ENCODE measurements at regions not wholly inside any gene's neighbourhood (a gene's known extent, or its start where the extent isn't known, plus 50 kb on each side); places are given as distances from the start of the nearest gene placed in this dataset.

DNA sequence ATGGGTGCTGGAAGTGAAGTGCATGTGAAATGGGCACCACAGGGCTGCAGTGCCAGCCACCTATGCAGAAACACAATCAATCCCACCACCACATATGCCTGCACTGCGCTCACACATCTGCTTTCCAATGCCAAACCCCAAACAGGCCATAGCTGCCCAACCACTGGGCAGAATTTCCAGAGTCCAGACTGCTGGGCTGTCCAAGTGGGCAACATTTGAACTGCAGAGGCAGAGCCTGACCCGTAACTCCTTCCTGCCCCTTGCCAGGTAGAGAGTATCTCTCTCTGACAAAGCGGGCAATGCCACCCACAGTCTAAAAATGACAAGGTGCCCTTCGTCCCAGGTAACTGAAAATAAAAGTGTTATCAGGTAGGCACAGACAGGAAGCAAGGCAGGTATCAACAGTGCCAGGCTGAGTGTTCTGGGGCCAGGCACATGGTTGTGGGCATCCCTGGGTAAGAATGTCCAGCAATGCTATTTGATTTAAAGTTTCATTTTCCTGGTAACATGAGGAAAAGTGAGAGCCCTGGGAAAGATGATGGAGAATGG is 79.5 kb downstream of the FOXA2 start:
- DNase-seq: no peak

DNA sequence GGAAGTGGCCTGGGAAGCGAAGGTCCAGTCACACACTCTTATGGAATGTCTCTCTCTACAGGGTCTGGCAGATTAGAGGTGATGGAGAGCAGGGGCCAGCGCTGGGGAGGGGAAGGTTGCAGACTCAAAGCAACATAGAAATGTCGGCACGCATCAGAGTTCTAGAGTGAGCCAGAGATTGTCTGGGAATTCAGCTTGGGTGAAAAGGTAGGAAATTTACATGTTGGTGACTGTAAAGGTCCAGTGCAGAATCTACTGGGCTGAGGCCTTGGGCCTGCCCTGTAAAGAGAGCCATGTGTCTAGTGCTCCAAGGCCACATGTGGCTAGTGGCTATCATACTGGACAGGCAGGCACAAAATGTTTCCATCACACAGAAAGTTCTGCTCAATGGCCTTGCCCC is 80.8 kb downstream of the FOXA2 start:
- DNase-seq: no peak

DNA sequence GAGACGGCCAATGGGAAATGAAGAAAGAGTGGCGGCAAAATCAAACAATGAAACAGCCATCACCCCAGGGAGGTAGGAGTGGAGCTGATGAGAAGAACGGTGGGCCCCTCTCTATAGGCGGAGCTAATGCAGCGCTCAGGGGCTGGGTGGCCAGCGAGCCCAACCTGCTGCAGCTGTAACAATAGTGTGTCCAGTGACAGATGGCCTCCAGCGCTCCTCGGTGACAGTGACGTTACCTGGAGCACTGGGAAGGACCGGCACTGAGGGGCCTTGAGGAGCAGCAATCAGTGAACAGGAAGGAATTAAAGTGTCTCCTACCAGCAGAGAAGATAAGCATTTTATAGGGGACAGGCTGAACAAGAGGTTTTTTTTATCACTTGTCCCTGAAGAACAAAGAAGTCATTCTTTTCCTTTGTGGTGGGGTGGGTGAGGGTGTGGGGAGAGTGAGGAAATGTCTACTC is 81.6 kb downstream of the FOXA2 start:
- DNase-seq: no peak

DNA sequence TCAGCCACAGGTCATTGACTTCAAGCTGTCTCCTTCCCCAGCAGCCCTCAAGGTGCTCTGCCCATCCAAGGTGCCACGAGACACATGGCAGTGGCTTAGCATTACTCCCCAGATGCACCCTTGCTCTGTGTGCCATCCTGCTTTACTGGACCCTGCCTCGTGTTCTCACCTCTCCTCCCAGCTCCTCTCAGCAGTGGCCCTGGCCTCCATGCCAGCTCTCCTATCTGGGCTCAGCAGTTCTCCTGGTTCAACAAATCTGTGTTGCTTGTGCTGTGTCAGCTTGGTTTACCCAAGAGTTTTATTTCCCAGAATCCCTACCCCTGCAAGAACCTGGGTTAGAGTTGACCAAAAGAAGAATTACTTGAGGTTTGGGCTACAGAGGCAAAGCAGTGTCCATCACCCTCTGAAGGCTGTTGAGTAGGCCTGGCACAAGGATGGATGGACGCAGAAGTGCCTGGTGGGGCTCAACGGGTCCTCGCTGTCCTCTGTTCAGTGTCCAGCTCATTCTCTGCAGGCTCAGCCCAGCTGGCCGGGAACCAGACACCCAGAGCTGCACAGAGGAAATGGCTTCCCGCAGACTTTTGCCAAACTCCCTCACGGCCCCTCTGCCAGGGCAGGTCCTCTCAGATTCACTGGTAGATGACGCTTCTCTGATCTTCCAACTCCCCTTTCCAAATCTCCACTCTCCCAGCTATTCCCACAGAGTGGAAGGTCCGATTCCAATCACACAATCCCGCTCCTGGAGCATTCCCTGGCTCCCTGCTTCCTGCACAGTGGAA is 82.6 kb downstream of the FOXA2 start:
- DNase-seq: no peak

DNA sequence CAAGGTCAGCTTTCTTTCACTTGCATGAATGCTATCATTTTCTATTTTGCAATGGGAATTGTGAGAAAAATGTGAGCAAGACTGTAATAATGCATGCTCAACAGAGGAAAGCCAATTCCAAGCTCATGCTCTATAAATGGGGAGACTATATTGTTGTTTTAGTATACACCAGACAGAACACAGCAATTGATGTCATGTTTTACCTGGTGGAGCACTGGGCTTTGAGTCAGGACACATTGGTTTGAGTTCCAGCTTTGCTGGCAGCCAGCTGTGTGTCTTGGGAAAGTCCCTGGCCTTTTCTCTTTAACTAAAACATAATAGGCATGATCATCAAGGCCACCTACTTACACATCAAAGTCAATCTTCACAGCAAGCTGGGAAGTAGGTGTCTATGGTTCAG is 83.3 kb downstream of the FOXA2 start:
- no peak for DNase-seq

DNA sequence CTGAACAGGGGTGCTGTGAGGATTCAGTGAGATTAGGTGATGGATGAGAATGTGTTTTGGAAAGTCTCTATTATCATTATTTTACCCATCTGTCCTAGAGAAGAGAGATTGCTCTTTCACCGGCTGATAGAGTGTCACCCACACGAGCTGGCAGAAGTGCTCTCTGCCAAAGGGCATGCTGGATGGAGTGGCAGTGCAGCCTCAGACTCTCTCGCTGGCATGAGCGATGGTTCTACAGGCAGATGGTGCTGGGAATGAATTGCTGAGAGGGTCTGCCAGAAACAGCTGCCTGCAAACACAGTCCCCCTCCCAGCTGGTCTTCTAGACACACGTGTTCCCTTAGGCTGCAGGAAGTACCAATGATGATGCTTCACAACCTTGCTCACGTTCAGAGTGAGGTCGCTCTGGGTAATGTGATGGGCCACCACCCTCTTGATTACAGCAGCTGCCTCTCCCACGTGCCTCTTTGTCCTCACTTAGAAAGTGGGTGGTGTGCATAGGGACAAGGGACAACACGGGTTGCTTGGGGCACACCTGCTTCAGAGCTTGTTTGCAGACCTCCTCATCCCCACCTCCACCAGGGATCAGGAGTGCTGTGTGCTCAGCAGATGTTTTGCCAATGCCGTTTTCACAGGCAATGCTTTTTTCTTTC is 84.7 kb downstream of the FOXA2 start:
- DNase-seq: no peak

DNA sequence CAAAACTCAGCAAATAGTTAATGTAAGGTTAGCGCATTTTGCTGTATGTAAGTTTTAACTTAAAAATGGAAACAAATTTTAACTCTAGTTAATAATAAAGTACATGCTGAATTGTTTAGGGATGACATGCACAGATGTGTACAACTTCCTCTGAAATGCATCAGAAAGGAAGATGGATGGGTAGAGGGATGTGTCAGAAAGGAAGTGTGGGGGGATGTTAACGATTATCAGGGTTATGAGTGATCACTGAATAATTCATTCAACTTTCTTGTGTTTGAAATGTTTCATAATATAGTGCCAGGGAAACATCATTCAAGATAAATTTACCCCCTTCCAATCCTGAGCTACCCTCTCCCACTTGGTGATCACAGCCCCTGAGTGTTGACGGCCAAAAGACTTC is 87.6 kb downstream of the FOXA2 start:
- DNase-seq: no peak

DNA sequence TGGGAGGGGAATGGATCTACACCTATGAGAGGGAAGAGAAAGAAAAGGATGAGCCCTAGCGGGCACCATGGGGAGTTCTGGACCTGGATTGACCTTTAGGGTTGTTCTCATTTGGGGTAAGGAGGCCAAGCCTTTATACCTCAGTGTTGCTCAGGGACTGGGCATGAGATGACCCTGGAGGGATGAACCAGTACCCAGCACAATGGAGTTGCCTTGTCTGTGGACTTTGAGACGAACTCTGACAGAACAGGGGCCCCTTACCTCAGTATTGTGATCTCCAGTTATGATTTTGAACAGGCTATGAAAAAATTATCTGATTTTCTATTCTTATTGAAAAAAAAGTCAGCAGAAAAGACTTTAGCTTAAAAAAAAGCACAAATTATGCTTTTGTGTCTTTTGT is 88.6 kb downstream of the FOXA2 start:
- no peak for DNase-seq

DNA sequence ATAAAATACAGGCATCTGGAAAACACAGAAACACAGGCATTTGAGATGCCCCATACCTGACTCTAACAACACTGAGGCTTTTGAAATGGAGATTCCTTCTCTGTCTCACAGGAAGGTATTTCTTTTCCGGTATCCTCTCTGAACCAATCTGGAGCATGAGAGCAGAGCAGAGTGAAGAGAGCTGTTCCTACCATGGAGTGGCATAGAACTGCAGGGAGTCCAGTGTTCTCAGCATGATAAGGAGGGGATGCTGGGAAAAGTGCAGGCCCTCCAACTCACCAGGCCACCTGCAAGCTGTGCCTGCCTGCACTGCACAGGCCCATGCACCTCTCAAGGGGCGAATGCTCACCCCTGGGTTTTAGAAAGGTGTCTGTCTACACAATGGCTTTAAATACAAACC is 89.2 kb downstream of the FOXA2 start:
- DNase-seq: no peak

DNA sequence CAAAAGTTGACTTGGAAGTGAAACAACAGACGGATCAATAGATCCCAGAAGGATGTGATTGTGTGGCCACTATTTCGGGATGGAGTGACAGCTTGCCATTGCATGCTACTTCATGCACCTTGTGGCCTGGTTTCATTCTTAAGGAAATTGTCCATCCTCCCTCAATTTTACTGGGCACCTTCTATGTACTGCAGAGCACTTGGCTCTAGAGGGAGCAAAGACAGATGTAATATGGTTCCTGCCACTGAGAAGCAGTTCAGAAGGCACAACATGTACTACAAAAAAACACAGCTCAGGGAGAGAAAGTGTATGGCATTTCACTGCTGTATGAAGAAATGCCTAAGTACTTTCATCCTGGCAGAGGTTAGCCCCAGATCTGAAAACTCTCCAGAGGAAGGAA is 91.9 kb downstream of the FOXA2 start:
- DNase-seq: no peak

DNA sequence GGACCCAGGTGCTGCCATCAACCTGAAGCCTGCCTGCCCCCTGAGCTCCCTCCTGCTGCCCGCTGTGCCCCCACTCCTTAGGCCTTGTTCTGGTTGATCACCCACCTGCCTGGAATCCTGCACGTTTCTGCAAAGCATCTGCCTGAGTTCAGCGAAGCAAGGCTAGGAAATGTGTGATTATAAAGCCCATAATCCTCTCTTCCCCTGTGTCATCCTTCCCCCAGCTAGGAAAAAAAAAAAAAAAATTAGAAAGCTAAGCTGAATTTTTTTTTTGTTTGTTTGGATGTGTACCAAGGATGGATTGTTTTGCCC is 93.2 kb downstream of the FOXA2 start:
- DNase-seq: no peak

DNA sequence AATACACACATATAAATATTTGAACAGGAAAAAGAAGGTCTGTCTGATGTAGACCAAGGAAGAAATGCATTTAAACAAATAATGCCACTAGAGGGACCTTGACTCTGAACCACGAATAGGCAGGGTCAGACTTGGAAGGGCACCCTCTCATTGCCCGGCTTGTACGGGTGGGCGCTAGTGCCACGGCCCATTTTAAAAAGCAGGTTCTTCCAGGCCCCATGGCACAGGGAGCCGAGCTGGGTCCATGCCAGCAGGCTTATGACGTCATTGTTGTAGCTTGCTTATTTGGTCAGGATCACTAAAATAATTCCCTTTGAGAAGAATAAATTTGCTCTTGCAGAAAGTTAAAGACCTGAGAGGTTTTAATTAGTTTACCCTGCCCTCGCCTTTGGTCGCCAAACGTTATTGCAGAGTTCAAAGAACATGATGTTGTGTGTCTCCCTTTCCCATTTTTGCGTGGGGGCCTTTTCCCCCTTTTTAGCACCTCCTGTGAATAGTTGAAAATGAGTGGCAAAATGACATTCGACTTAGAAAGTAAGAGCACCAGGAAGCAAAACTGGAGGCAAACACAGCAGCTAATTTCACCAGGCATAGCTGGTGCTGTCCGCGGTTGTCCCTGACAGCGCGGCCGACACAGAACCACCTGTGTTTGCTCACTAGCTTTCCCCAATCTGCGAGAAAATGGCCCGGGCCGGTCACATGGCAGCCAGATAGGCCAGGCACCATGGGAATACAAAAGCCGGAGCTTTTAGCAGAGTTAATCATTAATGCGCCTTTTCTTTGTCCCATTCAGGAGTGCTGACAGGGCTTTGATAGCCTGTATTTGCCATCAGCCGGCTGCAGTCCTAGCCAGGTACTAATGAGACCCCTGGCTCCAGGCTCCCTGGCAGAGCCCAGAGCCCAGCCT is 93.8 kb downstream of the FOXA2 start:
- DNase-seq: no peak

DNA sequence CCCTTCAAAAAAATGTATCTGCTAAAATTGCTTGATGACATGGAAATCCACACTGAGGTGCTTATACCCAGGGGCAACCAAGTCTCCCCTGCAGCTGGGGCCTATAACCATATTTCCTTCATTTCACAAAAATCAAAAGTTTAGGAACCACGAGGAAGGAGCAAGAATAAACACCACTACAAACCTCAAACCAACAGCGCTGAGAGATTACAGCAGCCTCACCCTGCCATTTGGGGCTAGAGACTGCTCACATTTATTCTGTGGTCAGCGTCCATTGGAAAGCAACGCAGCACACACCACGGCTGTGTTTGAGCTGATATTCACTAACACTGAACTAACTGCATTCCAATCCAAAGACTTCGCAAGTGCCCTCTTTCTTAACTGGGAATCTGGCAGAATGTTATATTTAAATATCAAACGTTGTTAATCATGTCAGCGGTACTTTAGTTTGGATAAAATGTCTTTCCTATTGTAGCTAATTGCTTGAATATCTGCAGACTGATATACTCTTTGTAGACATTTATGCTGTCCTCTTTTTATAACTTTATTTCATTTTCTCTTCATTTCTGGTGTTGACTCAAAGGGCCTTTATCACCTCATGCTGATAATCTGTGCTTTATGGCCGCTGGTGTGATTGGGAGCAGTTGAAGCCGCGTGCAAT is 94.6 kb downstream of the FOXA2 start:
- DNase-seq: no peak

DNA sequence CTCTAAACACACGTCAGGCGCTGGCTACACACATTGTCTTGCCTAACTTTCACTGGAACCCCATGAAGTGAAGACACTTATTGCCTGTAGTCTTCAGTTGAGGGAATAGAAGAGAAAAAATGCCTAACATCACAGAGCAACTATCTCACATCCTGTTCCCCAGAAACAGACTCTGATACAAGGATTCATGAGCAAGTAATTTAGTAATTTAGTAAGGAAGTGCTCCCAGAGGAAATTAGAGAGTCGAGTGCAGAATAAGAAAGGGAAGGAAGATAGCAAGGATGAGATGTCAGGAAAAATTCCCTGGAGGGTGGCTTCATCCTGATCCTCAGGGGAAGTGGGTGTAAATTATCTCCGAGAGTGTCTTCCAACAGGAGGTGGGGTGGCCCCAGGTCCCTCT is 104.0 kb downstream of the FOXA2 start:
- DNase-seq: no peak

DNA sequence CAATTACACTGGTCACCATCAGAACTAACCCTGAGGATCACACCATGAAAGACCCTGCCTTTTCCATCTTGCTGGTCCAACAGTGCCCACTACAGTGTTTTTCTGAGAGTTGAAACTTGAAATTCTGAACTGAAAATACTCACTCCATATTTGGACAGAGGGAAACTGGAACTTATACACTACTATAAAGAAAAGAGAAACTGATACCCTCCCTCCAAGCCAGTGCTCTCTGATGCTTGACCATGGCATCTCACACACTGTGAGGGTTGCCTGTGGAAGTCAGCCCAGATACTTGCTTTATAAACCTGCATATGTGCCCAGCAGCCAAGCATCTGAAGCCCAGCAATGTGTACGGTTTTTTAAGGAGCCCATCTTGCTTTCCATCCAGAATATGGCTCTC is 108.7 kb downstream of the FOXA2 start:
- DNase-seq: no peak

DNA sequence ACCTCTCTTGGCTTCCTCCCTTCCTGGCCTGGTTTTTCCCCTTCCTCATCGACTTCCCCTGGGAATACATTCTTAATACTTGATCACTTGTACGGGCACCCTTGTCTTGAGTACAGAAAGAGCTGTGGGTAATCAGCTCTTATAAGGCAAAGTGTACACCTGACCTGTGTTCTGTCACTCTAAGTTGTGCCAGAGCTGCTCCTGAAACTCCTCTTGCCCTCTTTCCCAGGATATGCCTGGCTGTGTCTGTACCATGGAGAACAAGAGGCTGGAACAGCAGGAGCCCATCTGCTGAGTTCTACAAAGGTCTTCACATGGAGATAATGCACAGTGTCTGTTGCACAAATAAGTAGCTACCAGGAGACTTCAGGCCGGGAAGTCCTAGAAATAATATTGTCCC is 110.1 kb downstream of the FOXA2 start:
- no peak for DNase-seq

DNA sequence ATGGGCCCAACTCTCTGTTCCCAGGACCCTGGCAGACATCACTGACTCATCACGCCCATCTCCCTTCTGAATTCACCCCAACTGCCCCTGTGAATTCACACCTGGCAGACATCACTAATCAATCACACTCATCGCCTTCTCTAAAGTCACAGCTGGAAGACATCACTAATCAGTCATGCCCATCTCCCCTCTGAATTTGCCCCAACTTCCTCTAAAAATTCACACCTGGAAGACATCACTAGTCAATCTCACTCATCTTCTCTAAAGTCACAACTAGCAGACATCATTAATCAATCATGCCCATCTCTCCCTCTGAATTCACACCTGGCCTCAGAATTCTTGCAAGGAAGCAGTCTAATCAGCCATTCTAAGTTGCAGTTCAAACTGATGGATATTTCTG is 111.1 kb downstream of the FOXA2 start:
- no peak for DNase-seq

DNA sequence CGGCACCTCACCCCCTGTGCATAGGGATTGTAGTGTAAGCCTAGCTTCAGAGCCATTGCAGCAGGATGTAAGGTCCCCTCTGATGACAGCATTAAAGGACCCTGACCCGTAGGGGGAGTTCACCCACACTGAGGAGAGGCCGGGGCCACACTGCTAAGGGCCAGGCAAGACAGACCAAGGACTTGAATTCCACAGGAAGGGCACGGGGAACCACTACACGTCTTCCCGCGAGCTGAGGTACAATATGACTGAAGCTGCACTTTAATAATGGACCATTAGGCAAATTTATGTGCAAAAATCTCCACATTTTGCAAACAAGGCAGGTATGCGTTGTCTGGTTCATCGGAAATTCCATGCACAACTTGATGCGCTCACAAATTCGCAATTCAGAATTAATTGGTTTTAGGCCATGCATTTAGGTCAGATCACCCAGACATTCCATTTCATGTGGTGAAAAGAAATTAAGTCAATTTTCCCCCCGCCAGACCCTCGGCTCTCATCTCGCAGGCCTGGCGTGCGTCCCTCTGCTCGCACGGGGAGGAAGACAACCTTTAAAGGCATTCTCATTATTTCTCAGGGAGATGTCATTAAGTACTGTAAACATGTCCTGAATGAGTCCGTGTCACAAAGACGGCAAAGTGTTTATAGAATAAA is 111.8 kb downstream of the FOXA2 start:
- no peak for DNase-seq

DNA sequence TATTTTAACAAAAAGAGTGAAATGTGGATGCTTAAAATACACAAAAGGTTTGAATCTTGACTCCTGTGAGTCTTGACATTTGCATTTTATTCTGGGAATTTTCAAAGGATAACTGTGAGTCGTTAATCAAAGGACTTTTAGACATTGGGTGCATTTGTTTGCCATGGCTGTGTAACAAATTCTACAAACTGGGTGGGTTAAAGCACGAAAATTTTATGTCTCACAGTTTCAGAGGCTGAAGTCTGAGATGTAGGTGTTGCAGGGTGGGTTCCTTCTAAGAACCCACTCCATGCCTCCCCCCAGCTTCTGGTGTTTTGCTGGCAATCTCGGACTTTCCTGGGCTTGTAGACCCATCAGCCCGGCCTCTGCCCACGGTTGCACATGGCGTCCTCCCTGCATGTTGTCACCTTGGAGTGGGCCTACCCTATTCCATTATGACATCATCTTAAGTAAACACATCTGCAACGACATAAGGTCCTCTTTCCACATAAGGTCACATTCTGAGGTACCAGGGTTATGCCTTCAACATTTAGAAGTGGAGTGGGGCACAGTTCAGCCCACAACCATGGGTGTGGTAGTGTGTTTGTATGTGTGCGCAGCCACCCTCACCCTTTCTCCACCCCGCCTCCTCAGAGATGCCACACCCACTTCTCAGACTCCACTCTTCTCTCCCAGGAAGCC is 113.1 kb downstream of the FOXA2 start:
- DNase-seq: no peak

DNA sequence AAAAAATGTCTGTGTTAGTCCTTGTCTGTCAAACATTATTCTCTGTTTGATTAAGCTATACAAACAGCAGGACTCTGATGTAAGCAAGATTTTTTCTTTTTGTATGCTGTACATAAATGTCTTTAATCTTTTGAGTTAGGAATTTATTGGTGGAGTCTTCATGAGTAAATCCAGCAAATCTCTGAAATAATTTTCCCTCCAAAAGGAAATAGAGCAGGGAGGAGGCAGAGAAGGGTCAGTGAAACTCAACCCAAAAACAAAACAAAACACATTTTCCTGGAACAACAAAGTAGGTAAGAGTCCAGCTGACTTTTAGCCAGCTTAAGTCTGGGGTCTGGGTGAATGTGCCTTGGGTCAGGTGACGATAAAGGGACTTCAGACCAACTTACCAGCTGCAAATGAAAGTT is 113.7 kb downstream of the FOXA2 start:
- DNase-seq: no peak

DNA sequence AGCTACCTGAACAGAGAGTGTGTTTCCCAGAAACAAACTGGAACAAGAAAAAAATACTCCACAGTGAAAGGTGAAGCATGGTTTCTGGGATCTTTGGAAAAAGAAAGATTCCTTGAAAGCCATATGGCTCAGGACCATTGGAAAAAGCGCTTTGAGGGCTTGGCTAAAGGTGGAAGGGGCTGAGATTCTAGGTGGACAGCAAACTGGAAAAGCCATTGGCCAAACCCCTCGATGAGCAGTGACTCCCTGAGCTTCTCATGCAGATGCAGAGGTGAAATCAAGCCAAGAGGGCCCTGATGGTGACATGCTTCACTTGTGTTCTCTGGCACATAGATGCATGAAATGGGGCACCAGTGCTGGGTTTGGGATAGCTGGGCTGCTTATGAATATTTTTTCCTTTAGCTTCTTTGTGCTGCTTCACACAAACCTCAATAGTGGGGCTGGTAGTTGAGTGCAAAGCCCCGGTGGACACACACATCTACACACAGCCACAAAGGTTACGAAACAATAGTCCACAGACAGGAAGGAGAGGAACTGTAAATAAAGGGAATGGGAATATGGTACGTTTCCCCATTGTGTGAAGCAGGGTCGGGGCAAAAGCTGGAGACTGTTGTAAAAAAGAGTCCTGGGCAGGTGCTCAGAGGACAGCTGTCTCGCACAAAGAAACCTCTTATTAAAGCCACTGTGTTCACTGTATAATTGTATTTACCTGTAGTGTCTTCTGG is 117.8 kb downstream of the FOXA2 start:
- DNase-seq: no peak
